Transverse colon (tissue), 4 donors: ENCODE measurements at regions not wholly inside any gene's neighbourhood (a gene's known extent, or its start where the extent isn't known, plus 50 kb on each side); places are given as distances from the start of the nearest gene placed in this dataset.

Source experiments
- POLR2A ChIP-seq: fragments of 450-650 bp; IDR thresholded peaks from one replicate; pipeline ENCODE4 v1.6.1; 2016; ENCODE audit warnings: antibody characterized with exemption, mild to moderate bottlenecking, moderate library complexity
- POLR2AphosphoS5 ChIP-seq, 3 donors: sonication (generic); formaldehyde crosslinking; IDR thresholded peaks; one replicate each; pipeline ENCODE4 v1.6.1; 2016; ENCODE audit warnings: antibody characterized with exemption in 3 of 3
- TF ChIP-seq, protein P1 (sequence below), 5 experiments: fragments of 200-600 bp in 3 of 5; fragments of 450-650 bp in 2 of 5; sonication (generic) in 3 of 5; IDR thresholded peaks; 1 replicate in 2 of 5; 2 replicates in 3 of 5; pipeline ENCODE4 v1.5.1; 2016 to 2017; ENCODE audit warnings: antibody characterized with exemption in 5 of 5, inconsistent platforms in 3 of 5, mild to moderate bottlenecking in 2 of 5, moderate library complexity in 1 of 5

DNA sequence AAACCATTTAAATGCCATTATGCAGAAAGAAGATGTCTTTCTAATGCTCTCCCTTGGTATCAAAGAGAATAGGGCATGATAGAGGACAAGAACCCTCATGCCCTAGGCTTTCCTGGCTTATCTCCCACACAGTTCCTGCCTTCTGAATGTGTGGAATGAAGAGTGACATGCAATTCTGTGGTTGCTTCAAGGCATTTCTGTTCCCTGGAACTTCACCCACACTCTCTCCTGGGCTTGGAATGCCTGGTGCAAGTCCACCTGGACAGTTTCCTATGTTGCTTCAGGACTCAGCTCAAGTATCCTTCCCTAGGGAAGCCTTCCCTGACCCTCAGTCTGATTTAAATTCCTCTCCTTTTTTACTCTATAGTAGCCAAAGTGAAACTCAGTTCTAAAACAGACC, 53.8 kb upstream of the DRD2 start:
- TF ChIP-seq, protein P1, sequence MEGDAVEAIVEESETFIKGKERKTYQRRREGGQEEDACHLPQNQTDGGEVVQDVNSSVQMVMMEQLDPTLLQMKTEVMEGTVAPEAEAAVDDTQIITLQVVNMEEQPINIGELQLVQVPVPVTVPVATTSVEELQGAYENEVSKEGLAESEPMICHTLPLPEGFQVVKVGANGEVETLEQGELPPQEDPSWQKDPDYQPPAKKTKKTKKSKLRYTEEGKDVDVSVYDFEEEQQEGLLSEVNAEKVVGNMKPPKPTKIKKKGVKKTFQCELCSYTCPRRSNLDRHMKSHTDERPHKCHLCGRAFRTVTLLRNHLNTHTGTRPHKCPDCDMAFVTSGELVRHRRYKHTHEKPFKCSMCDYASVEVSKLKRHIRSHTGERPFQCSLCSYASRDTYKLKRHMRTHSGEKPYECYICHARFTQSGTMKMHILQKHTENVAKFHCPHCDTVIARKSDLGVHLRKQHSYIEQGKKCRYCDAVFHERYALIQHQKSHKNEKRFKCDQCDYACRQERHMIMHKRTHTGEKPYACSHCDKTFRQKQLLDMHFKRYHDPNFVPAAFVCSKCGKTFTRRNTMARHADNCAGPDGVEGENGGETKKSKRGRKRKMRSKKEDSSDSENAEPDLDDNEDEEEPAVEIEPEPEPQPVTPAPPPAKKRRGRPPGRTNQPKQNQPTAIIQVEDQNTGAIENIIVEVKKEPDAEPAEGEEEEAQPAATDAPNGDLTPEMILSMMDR (IDR thresholded peaks at IDR 0.05), result no peak
- TF ChIP-seq POLR2AphosphoS5 (IDR thresholded peaks at IDR 0.05) (no peak), POLR2A (no peak)
